ENCODE measurements at regions not wholly inside any gene's neighbourhood (a gene's known extent, or its start where the extent isn't known, plus 50 kb on each side); places are given as distances from the start of the nearest gene placed in this dataset.

GRCh38 chr1:243973169-243973568 is 77.9 kb upstream of the ZBTB18 start:
- no peak for TF ChIP-seq CTCF (conservative IDR thresholded peaks at IDR 0.05; ENCODE audit: low read depth, low read length)
- TF ChIP-seq USF2 (IDR thresholded peaks at IDR 0.05; ENCODE audit: low read depth, low read length), result no peak
- no peak for TF ChIP-seq POLR2A (IDR thresholded peaks at IDR 0.05; ENCODE audit: low read depth, low read length)
- TF ChIP-seq SMC3 (IDR thresholded peaks at IDR 0.05; ENCODE audit: low read depth, low read length), result no peak
- no peak for TF ChIP-seq MAZ (IDR thresholded peaks at IDR 0.05; ENCODE audit: borderline replicate concordance, low read depth, low read length)
- no peak for TF ChIP-seq RAD21 (IDR thresholded peaks at IDR 0.05; ENCODE audit: low read length)
- TF ChIP-seq CEBPB (IDR thresholded peaks at IDR 0.05; ENCODE audit: low read depth, low read length), result no peak
- no peak for TF ChIP-seq RCOR1 (IDR thresholded peaks at IDR 0.05; ENCODE audit: insufficient replicate concordance, low read length)
- TF ChIP-seq NFE2L2 (IDR thresholded peaks at IDR 0.05; ENCODE audit: low read depth, low read length), result no peak
